Large intestine (tissue), 3 donors: ENCODE measurements at regions not wholly inside any gene's neighbourhood (a gene's known extent, or its start where the extent isn't known, plus 50 kb on each side); places are given as distances from the start of the nearest gene placed in this dataset.
"Not testable (repeated sequence)": the region's sequence is repeated elsewhere in the genome, so short reads cannot be mapped to it uniquely, and the experiment has no call there.

Source experiments
- DNase-seq, 2 donors: peaks; one replicate each; pipeline versions ENCODE4 v3.0.0 to v3.0.0-alpha.2; 2013
- H3K27ac ChIP-seq: one replicate; pipeline ENCODE4 v1.5.1; 2013; ENCODE audit warnings: low read length
- H3K27me3 ChIP-seq: 2 replicates; pipeline ENCODE4 v1.6.1; 2013; ENCODE audit warnings: low read length; ENCODE audit not compliant: control insufficient read depth, insufficient read depth
- H3K36me3 ChIP-seq: 2 replicates; pipeline ENCODE4 v1.6.1; 2013; ENCODE audit warnings: low read length; ENCODE audit not compliant: control insufficient read depth, insufficient read depth
- H3K4me1 ChIP-seq: one replicate; pipeline ENCODE4 v1.6.1; 2013; ENCODE audit warnings: low read length; ENCODE audit not compliant: control insufficient read depth, insufficient read depth
- H3K4me3 ChIP-seq: one replicate; pipeline ENCODE4 v1.5.1; 2013; ENCODE audit warnings: low read length
- H3K9me3 ChIP-seq: one replicate; pipeline ENCODE4 v1.6.1; 2013; ENCODE audit warnings: mild to moderate bottlenecking, low read depth, low read length, moderate library complexity; ENCODE audit not compliant: control insufficient read depth
- WGBS: methylation state at CpG from one replicate; pipeline ENCODE4 v1.1.5; 2013; ENCODE audit warnings: low lambda C conversion rate; ENCODE audit not compliant: insufficient coverage; 5-methylcytosine and 5-hydroxymethylcytosine counted together

GRCh38 chr3:28057539-28057938, 183.9 kb upstream of the CMC1 start:
- no CpG with 5 or more reads among the region's 2 CpGs for whole genome bisulfite sequencing

GRCh38 chr3:28059199-28059598, 182.2 kb upstream of the CMC1 start:
- H3K27ac ChIP-seq, DNase-seq, H3K27me3 ChIP-seq, H3K4me3 ChIP-seq, H3K9me3 ChIP-seq, H3K36me3 ChIP-seq, H3K4me1 ChIP-seq: not testable (repeated sequence)
- WGBS, result no CpG with 5 or more reads among the region's 25 CpGs

More at GRCh38 chr3:28057539-28057938, 183.9 kb upstream of the CMC1 start:
- no peaks in the 10 kb centered on the region for H3K27me3 ChIP-seq
- no peak overlapping the region for H3K27ac ChIP-seq
- no peak overlapping the region for H3K4me3 ChIP-seq
- H3K4me1 ChIP-seq, result no peaks in the 10 kb centered on the region
- H3K36me3 ChIP-seq, result no peaks in the 10 kb centered on the region
- DNase-seq, result peak in 1 of 2 donors; percentile 23
- H3K9me3 ChIP-seq, result no peaks in the 10 kb centered on the region

- Histone ChIP-seq H3K4me1 (peaks cover 6% of the 10 kb centered on the region), H3K27ac (no peak overlapping the region), H3K4me3 (no peak overlapping the region), H3K27me3 (no peaks in the 10 kb centered on the region), H3K9me3 (no peaks in the 10 kb centered on the region), H3K36me3 (no peaks in the 10 kb centered on the region)
- no peak for DNase-seq
- no CpG with 5 or more reads among the region's 5 CpGs for WGBS
Measured at GRCh38 chr3:28066020-28066419, 175.4 kb upstream of the CMC1 start.

- Histone ChIP-seq H3K4me3 (no peak overlapping the region), H3K27me3 (no peaks in the 10 kb centered on the region), H3K27ac (no peak overlapping the region), H3K36me3 (no peaks in the 10 kb centered on the region), H3K9me3 (no peaks in the 10 kb centered on the region), H3K4me1 (peaks cover 6% of the 10 kb centered on the region)
- DNase-seq, result no peak
- WGBS, result no CpG with 5 or more reads among the region's 2 CpGs
Measured at GRCh38 chr3:28067014-28067413, 174.4 kb upstream of the CMC1 start.

GRCh38 chr3:28068342-28068741, 173.1 kb upstream of the CMC1 start:
- Histone ChIP-seq H3K4me1 (peaks cover 6% of the 10 kb centered on the region), H3K27me3 (no peaks in the 10 kb centered on the region), H3K27ac (peak overlapping the region; percentile 10), H3K36me3 (no peaks in the 10 kb centered on the region), H3K9me3 (no peaks in the 10 kb centered on the region), H3K4me3 (no peak overlapping the region)
- WGBS, result 0% methylated on average over 1 of the region's 2 CpGs
- peak in 1 of 2 donors; percentile 47 for DNase-seq

GRCh38 chr3:28069438-28069837, 172.0 kb upstream of the CMC1 start:
- Histone ChIP-seq H3K4me1 (peaks cover 6% of the 10 kb centered on the region), H3K27me3 (no peaks in the 10 kb centered on the region), H3K36me3 (no peaks in the 10 kb centered on the region), H3K27ac (no peak overlapping the region), H3K4me3 (no peak overlapping the region), H3K9me3 (no peaks in the 10 kb centered on the region)
- no peak for DNase-seq
- no CpG with 5 or more reads among the region's 7 CpGs for WGBS

DNA sequence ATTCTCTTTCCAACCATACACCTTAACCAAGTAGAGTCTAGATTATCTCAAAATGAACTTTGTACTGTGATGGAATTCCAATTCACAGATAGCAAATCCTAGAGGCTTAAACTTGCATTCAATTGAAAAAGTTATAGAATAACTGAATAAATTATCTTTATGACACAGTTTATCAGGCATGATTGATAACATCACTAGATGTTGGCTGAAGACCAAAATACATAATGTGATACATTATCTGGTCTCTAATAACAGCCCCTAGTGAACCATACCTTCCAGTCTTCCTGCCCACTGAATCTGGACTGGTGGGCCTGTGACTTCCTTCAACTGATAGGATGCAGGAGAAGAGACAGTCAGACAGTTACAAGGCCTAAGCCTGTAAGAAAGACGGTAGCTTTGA, 165.2 kb upstream of the CMC1 start:
- H3K27ac ChIP-seq, result no peak overlapping the region
- DNase-seq, result peak; percentile 29 to 72
- WGBS, result no CpG with 5 or more reads among the region's 1 CpG
- H3K4me1 ChIP-seq, result peaks cover 26% of the 10 kb centered on the region
- no peaks in the 10 kb centered on the region for H3K27me3 ChIP-seq
- H3K9me3 ChIP-seq, result no peaks in the 10 kb centered on the region
- no peak overlapping the region for H3K4me3 ChIP-seq
- H3K36me3 ChIP-seq, result no peaks in the 10 kb centered on the region

- H3K36me3 ChIP-seq, result no peaks in the 10 kb centered on the region
- H3K9me3 ChIP-seq, result no peaks in the 10 kb centered on the region
- WGBS, result no CpG with 5 or more reads among the region's 7 CpGs
- peaks cover 26% of the 10 kb centered on the region for H3K4me1 ChIP-seq
- H3K4me3 ChIP-seq, result no peak overlapping the region
- no peak for DNase-seq
- no peak overlapping the region for H3K27ac ChIP-seq
- H3K27me3 ChIP-seq, result no peaks in the 10 kb centered on the region
Measured at GRCh38 chr3:28077572-28077971, 163.8 kb upstream of the CMC1 start.

- Histone ChIP-seq H3K4me1 (peaks cover 26% of the 10 kb centered on the region), H3K9me3 (no peaks in the 10 kb centered on the region), H3K36me3 (no peaks in the 10 kb centered on the region), H3K4me3 (no peak overlapping the region), H3K27me3 (no peaks in the 10 kb centered on the region), H3K27ac (no peak overlapping the region)
- peak in 1 of 2 donors; percentile 64 for DNase-seq
- WGBS, result 57% methylated on average over 1 of the region's 1 CpG
Measured at GRCh38 chr3:28078536-28078935, 162.9 kb upstream of the CMC1 start.

DNA sequence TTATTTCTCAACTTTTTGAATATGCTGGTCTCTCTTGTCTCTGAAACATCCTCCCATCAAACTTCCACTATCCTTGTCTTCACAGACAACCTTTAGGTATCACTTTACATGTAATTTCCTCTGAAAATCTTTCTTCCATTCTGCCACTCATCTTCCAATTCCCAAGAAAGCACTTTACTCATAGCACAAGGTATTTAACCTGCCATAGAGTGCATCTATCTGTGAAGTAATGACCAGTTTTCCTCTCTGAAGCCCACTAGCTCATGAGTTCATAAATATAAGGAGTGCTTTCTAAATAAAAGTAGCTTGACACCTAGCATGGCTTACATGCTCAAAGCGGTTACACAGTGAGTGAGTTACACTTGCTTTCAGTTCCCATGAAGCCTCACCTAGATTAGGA, 160.7 kb upstream of the CMC1 start:
- Histone ChIP-seq H3K36me3 (no peaks in the 10 kb centered on the region), H3K4me3 (no peak overlapping the region), H3K9me3 (no peaks in the 10 kb centered on the region), H3K27me3 (no peaks in the 10 kb centered on the region), H3K4me1 (peaks cover 19% of the 10 kb centered on the region), H3K27ac (no peak overlapping the region)
- WGBS, result 100% methylated on average over 1 of the region's 1 CpG
- no peak for DNase-seq

DNA sequence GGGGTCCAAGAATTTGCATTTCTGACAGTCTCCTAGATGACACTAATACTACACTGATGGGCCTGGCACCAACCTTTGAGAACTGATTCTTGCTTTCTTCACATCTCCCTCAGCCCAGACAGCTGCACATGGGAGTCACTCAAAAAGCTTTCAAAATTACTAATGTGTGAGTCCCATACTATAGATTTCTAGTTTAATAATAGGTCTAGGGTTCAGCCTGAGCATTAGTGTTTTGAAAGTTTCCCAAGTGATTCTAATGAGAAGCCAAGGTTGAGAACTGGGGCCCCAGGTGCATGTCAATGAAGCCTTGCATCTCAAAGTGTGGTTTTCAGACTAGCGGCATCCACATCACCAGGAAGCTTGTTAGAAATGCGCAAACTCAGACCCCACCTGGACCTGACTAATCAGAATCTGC, 159.9 kb upstream of the CMC1 start:
- peaks cover 16% of the 10 kb centered on the region for H3K4me1 ChIP-seq
- H3K4me3 ChIP-seq, result no peak overlapping the region
- H3K27ac ChIP-seq, result no peak overlapping the region
- WGBS, result no CpG with 5 or more reads among the region's 2 CpGs
- H3K9me3 ChIP-seq, result no peaks in the 10 kb centered on the region
- DNase-seq, result no peak
- no peaks in the 10 kb centered on the region for H3K27me3 ChIP-seq
- no peaks in the 10 kb centered on the region for H3K36me3 ChIP-seq
